ENCODE measurements at regions not wholly inside any gene's neighbourhood (a gene's known extent, or its start where the extent isn't known, plus 50 kb on each side); places are given as distances from the start of the nearest gene placed in this dataset.

GRCh38 chr4:64489628-64490027, 80.4 kb upstream of the TECRL start:
- no peak for ATAC-seq
- no peak overlapping the region for H3K27ac Mint-ChIP-seq
- no peak for DNase-seq
- H3K9me3 Mint-ChIP-seq (ENCODE audit: low read depth) = peaks cover 7% of the 10 kb centered on the region
- H3K4me3 Mint-ChIP-seq = no peak overlapping the region
- H3K27me3 Mint-ChIP-seq = no peaks in the 10 kb centered on the region
- ChIA-PET CTCF (no interaction called here), POLR2A (no interaction called here)
- intact Hi-C loops (cut with DNase I, micrococcal nuclease) = no loop called here
- no peaks in the 10 kb centered on the region for H3K4me1 Mint-ChIP-seq
- no peaks in the 10 kb centered on the region for H3K36me3 Mint-ChIP-seq (ENCODE audit: low read depth)

DNA sequence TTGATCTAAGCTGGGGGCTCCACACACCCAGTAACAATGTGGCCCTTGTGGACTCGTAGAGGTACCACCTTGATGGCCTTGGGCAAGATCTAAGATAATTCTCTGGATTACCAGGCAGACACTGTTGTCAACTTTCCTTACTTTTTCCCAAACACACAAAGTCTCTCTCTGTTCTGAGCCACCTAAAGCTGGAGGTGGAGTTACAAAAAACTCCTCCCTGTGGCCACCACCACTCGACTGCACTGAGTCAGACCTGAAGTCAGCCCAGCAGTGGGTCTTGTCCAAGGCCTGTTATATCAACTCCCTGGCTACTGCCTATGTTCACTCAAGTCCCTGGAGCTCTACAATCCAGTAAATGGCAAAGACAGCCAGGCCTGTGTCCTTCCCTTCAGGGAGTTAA, 70.1 kb upstream of the TECRL start:
- CTCF ChIA-PET = no interaction called here
- Mint-ChIP-seq H3K4me1 (no peaks in the 10 kb centered on the region), H3K9me3 (ENCODE audit: low read depth) (peaks cover 5% of the 10 kb centered on the region), H3K4me3 (no peak overlapping the region), H3K27me3 (no peaks in the 10 kb centered on the region), H3K36me3 (ENCODE audit: low read depth) (no peaks in the 10 kb centered on the region), H3K27ac (no peak overlapping the region)
- intact Hi-C loops (cut with DNase I, micrococcal nuclease) = no loop called here
- no peak for DNase-seq
- ATAC-seq = no peak
- POLR2A ChIA-PET = no interaction called here

DNA sequence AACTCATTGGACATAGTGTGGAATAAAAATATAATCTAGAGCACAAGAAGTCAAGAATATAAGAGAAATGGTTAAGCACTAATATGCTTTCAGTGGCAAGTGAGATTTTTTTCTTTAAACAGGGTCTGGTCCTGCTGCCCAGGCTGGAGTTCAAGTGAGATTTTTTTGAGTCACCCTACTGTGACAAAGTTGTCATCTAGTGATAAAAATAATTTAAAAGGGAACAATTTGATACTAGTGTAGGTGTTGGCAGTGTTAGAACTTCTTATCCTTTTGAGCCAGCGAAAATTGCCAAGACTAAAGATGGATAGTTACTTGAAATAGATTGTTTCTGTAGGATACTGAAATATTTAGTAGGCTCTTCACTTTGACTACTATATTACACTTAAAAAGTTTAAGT, 67.9 kb upstream of the TECRL start:
- Mint-ChIP-seq H3K36me3 (ENCODE audit: low read depth) (no peaks in the 10 kb centered on the region), H3K9me3 (ENCODE audit: low read depth) (peaks cover 5% of the 10 kb centered on the region), H3K4me1 (no peaks in the 10 kb centered on the region), H3K27me3 (no peaks in the 10 kb centered on the region), H3K27ac (no peak overlapping the region), H3K4me3 (no peak overlapping the region)
- DNase-seq = no peak
- no peak for ATAC-seq
- ChIA-PET CTCF (no interaction called here), POLR2A (no interaction called here)
- intact Hi-C loops (cut with DNase I, micrococcal nuclease) = no loop called here

DNA sequence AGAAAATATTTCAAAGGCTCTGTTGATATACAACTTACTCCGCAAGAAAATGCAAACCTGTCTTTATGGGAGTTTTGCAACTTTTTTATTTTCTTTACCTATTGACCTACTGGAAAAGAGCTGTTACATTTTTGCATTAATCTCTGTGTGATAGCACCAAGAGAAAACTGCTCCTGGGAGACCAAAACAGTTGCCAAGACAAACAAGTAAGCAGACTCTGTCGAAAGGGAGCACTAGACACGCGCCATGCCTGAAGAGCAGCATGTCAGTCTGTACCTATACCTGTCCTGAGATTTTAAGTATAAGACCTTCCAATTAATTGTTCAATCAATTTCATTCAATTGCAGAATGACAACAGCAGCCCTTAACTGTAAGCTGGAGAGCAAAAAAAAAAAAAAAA, 56.0 kb upstream of the TECRL start:
- ChIA-PET POLR2A (no interaction called here), CTCF (no interaction called here)
- Mint-ChIP-seq H3K27me3 (no peaks in the 10 kb centered on the region), H3K36me3 (ENCODE audit: low read depth) (no peaks in the 10 kb centered on the region), H3K4me1 (no peaks in the 10 kb centered on the region), H3K27ac (no peak overlapping the region), H3K4me3 (no peak overlapping the region), H3K9me3 (ENCODE audit: low read depth) (peaks cover 3% of the 10 kb centered on the region)
- DNase-seq = no peak
- no peak for ATAC-seq
- intact Hi-C loops (cut with DNase I, micrococcal nuclease) = no loop called here

- Mint-ChIP-seq H3K36me3 (ENCODE audit: low read depth) (no peaks in the 10 kb centered on the region), H3K9me3 (ENCODE audit: low read depth) (peaks cover 3% of the 10 kb centered on the region), H3K4me1 (no peaks in the 10 kb centered on the region)
Measured at GRCh38 chr4:64464581-64464980, 55.3 kb upstream of the TECRL start.

More at GRCh38 chr4:64464581-64464980, 55.3 kb upstream of the TECRL start:
- Mint-ChIP-seq H3K27ac (no peak overlapping the region), H3K27me3 (no peaks in the 10 kb centered on the region), H3K4me3 (no peak overlapping the region)
- DNase-seq = no peak
- ChIA-PET POLR2A (no interaction called here), CTCF (no interaction called here)
- no peak for ATAC-seq
- intact Hi-C loops (cut with DNase I, micrococcal nuclease) = no loop called here
